ENCODE measurements at regions not wholly inside any gene's neighbourhood (a gene's known extent, or its start where the extent isn't known, plus 50 kb on each side); places are given as distances from the start of the nearest gene placed in this dataset.

DNA sequence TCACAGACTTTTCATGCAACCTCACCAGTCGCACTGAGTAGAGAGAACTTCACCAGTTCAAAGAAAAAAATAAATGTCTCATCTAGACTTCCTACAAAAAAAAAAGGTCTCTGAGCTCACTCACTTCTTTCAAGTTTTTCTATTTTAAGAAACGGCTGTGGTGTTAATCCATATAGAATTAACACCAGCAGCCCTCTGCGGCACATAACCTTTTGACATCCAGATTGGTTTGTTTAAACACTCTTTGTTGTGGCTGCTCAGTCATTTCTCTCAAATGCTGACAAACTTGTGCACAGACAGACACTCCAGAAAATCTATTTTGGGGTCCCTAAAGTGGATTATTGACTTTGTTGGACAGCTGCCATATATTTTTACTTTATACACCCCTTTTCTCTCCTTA is 874.9 kb downstream of the EFNB2 start (continued):
- TF ChIP-seq STAT1 (IDR thresholded peaks at IDR 0.05; ENCODE audit: unreplicated experiment) (no peak), ZNF114 (CRISPR knock-in tag; IDR thresholded peaks at IDR 0.05) (no peak), NANOG (IDR thresholded peaks at IDR 0.05; ENCODE audit: borderline replicate concordance) (no peak), POLR2AphosphoS5 (IDR thresholded peaks at IDR 0.05; ENCODE audit: low read depth) (no peak), EZH2 (IDR thresholded peaks at IDR 0.05; ENCODE audit: low read depth, unreplicated experiment) (no peak)

DNA sequence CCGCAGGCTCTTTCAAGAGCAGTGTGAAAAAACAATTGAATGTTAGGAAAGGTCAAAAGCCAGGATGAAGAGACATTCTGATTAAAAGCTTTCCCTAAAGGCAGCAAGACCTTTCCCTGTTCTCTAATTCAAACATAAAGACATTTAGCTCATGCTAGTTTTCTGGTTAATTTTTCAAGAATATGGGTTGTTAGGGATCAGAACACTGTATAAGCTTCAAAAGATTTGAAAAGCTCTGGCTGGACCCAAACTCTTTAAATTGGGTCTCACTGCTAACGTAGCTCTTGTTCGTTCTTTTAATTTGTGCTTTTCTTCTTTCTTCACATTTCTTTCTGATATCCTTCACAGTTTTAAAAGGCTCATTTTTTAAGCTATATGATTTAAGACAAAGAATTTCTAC is 877.0 kb downstream of the EFNB2 start:
- Histone ChIP-seq H3K36me3 (ENCODE audit: insufficient read depth) (no peaks in the 10 kb centered on the region), H3K79me2 (replicated peaks; ENCODE audit: insufficient read depth) (no peaks in the 10 kb centered on the region), H3K4me1 (ENCODE audit: insufficient read depth) (no peaks in the 10 kb centered on the region), H4K20me1 (replicated peaks; ENCODE audit: insufficient read depth) (no peaks in the 10 kb centered on the region), H3K4me3 (no peak overlapping the region), H3K4me2 (no peak overlapping the region), H3F3A (replicated peaks; ENCODE audit: low read depth) (no peaks in the 10 kb centered on the region), H3K27ac (ENCODE audit: low read depth) (no peak overlapping the region), H2AFZ (0 out of 2 replicates have a peak overlapping the region, but pooled peaks have one; percentile 5), H3K27me3 (ENCODE audit: insufficient read depth) (no peaks in the 10 kb centered on the region), H3K9me2 (ENCODE audit: insufficient read depth) (no peaks in the 10 kb centered on the region)
- no peak for ATAC-seq
- Mint-ChIP-seq H3K27ac (no peak overlapping the region), H3K9me3 (no peaks in the 10 kb centered on the region), H3K4me3 (no peak overlapping the region), H3K27me3 (ENCODE audit: insufficient read depth, low read depth, poor library complexity) (no peaks in the 10 kb centered on the region), H3K36me3 (ENCODE audit: low read depth) (no peaks in the 10 kb centered on the region), H3K4me1 (no peaks in the 10 kb centered on the region)
- no peak for DNase-seq (ENCODE audit: low spot score)
- TF ChIP-seq ZNF114 (CRISPR knock-in tag; IDR thresholded peaks at IDR 0.05) (no peak), POLR2AphosphoS5 (IDR thresholded peaks at IDR 0.05; ENCODE audit: low read depth) (no peak), CREB1 (CRISPR knock-in tag; IDR thresholded peaks at IDR 0.05; ENCODE audit: low read depth) (no peak), EZH2 (IDR thresholded peaks at IDR 0.05; ENCODE audit: low read depth, unreplicated experiment) (no peak), EZH2phosphoT487 (IDR thresholded peaks at IDR 0.05; ENCODE audit: unreplicated experiment) (no peak), STAT1 (IDR thresholded peaks at IDR 0.05; ENCODE audit: unreplicated experiment) (no peak), NANOG (IDR thresholded peaks at IDR 0.05; ENCODE audit: borderline replicate concordance) (no peak), ZNF331 (CRISPR knock-in tag; IDR thresholded peaks at IDR 0.05; ENCODE audit: low read depth) (no peak), JUNB (IDR thresholded peaks at IDR 0.05; ENCODE audit: unreplicated experiment) (no peak)
- TF ChIP-seq, protein P1, sequence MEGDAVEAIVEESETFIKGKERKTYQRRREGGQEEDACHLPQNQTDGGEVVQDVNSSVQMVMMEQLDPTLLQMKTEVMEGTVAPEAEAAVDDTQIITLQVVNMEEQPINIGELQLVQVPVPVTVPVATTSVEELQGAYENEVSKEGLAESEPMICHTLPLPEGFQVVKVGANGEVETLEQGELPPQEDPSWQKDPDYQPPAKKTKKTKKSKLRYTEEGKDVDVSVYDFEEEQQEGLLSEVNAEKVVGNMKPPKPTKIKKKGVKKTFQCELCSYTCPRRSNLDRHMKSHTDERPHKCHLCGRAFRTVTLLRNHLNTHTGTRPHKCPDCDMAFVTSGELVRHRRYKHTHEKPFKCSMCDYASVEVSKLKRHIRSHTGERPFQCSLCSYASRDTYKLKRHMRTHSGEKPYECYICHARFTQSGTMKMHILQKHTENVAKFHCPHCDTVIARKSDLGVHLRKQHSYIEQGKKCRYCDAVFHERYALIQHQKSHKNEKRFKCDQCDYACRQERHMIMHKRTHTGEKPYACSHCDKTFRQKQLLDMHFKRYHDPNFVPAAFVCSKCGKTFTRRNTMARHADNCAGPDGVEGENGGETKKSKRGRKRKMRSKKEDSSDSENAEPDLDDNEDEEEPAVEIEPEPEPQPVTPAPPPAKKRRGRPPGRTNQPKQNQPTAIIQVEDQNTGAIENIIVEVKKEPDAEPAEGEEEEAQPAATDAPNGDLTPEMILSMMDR (conservative IDR thresholded peaks at IDR 0.05; ENCODE audit: low read depth in 2 of 2), result no peak
- TF ChIP-seq, protein P2, sequence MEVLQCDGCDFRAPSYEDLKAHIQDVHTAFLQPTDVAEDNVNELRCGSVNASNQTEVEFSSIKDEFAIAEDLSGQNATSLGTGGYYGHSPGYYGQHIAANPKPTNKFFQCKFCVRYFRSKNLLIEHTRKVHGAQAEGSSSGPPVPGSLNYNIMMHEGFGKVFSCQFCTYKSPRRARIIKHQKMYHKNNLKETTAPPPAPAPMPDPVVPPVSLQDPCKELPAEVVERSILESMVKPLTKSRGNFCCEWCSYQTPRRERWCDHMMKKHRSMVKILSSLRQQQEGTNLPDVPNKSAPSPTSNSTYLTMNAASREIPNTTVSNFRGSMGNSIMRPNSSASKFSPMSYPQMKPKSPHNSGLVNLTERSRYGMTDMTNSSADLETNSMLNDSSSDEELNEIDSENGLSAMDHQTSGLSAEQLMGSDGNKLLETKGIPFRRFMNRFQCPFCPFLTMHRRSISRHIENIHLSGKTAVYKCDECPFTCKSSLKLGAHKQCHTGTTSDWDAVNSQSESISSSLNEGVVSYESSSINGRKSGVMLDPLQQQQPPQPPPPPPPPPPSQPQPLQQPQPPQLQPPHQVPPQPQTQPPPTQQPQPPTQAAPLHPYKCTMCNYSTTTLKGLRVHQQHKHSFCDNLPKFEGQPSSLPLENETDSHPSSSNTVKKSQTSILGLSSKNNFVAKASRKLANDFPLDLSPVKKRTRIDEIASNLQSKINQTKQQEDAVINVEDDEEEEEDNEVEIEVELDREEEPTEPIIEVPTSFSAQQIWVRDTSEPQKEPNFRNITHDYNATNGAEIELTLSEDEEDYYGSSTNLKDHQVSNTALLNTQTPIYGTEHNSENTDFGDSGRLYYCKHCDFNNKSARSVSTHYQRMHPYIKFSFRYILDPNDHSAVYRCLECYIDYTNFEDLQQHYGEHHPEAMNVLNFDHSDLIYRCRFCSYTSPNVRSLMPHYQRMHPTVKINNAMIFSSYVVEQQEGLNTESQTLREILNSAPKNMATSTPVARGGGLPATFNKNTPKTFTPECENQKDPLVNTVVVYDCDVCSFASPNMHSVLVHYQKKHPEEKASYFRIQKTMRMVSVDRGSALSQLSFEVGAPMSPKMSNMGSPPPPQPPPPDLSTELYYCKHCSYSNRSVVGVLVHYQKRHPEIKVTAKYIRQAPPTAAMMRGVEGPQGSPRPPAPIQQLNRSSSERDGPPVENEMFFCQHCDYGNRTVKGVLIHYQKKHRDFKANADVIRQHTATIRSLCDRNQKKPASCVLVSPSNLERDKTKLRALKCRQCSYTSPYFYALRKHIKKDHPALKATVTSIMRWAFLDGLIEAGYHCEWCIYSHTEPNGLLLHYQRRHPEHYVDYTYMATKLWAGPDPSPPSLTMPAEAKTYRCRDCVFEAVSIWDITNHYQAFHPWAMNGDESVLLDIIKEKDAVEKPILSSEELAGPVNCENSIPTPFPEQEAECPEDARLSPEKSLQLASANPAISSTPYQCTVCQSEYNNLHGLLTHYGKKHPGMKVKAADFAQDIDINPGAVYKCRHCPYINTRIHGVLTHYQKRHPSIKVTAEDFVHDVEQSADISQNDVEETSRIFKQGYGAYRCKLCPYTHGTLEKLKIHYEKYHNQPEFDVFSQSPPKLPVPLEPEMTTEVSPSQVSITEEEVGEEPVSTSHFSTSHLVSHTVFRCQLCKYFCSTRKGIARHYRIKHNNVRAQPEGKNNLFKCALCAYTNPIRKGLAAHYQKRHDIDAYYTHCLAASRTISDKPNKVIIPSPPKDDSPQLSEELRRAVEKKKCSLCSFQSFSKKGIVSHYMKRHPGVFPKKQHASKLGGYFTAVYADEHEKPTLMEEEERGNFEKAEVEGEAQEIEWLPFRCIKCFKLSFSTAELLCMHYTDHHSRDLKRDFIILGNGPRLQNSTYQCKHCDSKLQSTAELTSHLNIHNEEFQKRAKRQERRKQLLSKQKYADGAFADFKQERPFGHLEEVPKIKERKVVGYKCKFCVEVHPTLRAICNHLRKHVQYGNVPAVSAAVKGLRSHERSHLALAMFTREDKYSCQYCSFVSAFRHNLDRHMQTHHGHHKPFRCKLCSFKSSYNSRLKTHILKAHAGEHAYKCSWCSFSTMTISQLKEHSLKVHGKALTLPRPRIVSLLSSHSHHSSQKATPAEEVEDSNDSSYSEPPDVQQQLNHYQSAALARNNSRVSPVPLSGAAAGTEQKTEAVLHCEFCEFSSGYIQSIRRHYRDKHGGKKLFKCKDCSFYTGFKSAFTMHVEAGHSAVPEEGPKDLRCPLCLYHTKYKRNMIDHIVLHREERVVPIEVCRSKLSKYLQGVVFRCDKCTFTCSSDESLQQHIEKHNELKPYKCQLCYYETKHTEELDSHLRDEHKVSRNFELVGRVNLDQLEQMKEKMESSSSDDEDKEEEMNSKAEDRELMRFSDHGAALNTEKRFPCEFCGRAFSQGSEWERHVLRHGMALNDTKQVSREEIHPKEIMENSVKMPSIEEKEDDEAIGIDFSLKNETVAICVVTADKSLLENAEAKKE (CRISPR knock-in tag; IDR thresholded peaks at IDR 0.05), result no peak
- TF ChIP-seq, protein P3, sequence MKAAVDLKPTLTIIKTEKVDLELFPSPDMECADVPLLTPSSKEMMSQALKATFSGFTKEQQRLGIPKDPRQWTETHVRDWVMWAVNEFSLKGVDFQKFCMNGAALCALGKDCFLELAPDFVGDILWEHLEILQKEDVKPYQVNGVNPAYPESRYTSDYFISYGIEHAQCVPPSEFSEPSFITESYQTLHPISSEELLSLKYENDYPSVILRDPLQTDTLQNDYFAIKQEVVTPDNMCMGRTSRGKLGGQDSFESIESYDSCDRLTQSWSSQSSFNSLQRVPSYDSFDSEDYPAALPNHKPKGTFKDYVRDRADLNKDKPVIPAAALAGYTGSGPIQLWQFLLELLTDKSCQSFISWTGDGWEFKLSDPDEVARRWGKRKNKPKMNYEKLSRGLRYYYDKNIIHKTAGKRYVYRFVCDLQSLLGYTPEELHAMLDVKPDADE (IDR thresholded peaks at IDR 0.05), result no peak
- TF ChIP-seq, protein P4, sequence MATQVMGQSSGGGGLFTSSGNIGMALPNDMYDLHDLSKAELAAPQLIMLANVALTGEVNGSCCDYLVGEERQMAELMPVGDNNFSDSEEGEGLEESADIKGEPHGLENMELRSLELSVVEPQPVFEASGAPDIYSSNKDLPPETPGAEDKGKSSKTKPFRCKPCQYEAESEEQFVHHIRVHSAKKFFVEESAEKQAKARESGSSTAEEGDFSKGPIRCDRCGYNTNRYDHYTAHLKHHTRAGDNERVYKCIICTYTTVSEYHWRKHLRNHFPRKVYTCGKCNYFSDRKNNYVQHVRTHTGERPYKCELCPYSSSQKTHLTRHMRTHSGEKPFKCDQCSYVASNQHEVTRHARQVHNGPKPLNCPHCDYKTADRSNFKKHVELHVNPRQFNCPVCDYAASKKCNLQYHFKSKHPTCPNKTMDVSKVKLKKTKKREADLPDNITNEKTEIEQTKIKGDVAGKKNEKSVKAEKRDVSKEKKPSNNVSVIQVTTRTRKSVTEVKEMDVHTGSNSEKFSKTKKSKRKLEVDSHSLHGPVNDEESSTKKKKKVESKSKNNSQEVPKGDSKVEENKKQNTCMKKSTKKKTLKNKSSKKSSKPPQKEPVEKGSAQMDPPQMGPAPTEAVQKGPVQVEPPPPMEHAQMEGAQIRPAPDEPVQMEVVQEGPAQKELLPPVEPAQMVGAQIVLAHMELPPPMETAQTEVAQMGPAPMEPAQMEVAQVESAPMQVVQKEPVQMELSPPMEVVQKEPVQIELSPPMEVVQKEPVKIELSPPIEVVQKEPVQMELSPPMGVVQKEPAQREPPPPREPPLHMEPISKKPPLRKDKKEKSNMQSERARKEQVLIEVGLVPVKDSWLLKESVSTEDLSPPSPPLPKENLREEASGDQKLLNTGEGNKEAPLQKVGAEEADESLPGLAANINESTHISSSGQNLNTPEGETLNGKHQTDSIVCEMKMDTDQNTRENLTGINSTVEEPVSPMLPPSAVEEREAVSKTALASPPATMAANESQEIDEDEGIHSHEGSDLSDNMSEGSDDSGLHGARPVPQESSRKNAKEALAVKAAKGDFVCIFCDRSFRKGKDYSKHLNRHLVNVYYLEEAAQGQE (IDR thresholded peaks at IDR 0.05; ENCODE audit: unreplicated experiment), result no peak

All from GM23338 (cell line).